ENCODE measurements at regions not wholly inside any gene's neighbourhood (a gene's known extent, or its start where the extent isn't known, plus 50 kb on each side); places are given as distances from the start of the nearest gene placed in this dataset.

DNA sequence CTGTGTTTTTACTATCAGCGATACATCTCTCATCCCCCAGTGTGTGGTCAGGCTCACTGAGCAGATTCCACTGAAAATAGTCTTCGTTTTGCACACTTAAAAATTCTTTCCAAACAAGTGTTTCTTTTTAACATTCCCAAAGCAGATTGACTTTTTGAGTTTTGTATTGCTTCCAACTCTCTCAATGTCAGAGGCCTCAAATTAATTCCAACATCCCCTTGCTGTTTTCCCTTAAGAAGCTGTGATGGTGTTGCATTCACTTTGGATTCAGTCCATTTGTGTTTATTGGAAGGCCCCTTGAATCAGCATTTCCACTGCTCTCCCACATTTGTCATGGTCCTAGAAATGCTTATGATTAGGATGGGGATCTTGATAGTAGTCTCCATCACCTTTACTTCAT lies 228.7 kb downstream of the KCNRG start:
- TF ChIP-seq, protein P1, sequence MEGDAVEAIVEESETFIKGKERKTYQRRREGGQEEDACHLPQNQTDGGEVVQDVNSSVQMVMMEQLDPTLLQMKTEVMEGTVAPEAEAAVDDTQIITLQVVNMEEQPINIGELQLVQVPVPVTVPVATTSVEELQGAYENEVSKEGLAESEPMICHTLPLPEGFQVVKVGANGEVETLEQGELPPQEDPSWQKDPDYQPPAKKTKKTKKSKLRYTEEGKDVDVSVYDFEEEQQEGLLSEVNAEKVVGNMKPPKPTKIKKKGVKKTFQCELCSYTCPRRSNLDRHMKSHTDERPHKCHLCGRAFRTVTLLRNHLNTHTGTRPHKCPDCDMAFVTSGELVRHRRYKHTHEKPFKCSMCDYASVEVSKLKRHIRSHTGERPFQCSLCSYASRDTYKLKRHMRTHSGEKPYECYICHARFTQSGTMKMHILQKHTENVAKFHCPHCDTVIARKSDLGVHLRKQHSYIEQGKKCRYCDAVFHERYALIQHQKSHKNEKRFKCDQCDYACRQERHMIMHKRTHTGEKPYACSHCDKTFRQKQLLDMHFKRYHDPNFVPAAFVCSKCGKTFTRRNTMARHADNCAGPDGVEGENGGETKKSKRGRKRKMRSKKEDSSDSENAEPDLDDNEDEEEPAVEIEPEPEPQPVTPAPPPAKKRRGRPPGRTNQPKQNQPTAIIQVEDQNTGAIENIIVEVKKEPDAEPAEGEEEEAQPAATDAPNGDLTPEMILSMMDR (IDR thresholded peaks at IDR 0.05) = no peak
- no peak for TF ChIP-seq POLR2A (IDR thresholded peaks at IDR 0.05)

Measured in ovary (tissue), 3 donors.